GM12878 (cell line): ENCODE measurements at regions not wholly inside any gene's neighbourhood (a gene's known extent, or its start where the extent isn't known, plus 50 kb on each side); places are given as distances from the start of the nearest gene placed in this dataset.

Experiments
- BACH1 ChIP-seq: fragments of 450-650 bp; IDR thresholded peaks from 2 replicates; pipeline ENCODE4 v1.6.1; 2017; ENCODE audit warnings: mild to moderate bottlenecking, borderline replicate concordance
- EP300 ChIP-seq, 2 experiments: fragments of 150-350 bp in 1 of 2; IDR thresholded peaks; 2 replicates each; pipeline ENCODE4 v1.6.1; 2011 to 2012; ENCODE audit warnings: low read depth in 2 of 2, low read length in 2 of 2, borderline replicate concordance in 1 of 2, improper control_type of control experiment in 1 of 2, inconsistent platforms in 1 of 2; ENCODE audit not compliant: control insufficient read depth in 1 of 2
- KDM1A ChIP-seq: fragments of 200-600 bp; sonication (generic); IDR thresholded peaks from 2 replicates; pipeline ENCODE4 v1.6.1; 2016; ENCODE audit warnings: borderline replicate concordance
- KLF5 ChIP-seq: fragments of 450-650 bp; IDR thresholded peaks from 2 replicates; pipeline ENCODE4 v1.6.1; 2014; ENCODE audit warnings: mild to moderate bottlenecking; ENCODE audit not compliant: partially characterized antibody
- NR2C1 ChIP-seq: fragments of 450-650 bp; IDR thresholded peaks from 2 replicates; pipeline ENCODE4 v1.6.1; 2017; ENCODE audit warnings: antibody characterized with exemption, mild to moderate bottlenecking, moderate library complexity
- NR2C2 ChIP-seq: IDR thresholded peaks from 2 replicates; pipeline ENCODE4 v1.6.1; 2011; ENCODE audit warnings: borderline replicate concordance, low read depth; ENCODE audit not compliant: control insufficient read depth, insufficient read length
- PML ChIP-seq: IDR thresholded peaks from 2 replicates; pipeline ENCODE4 v1.6.1; 2012; ENCODE audit warnings: low read length, inconsistent platforms
- POLR2AphosphoS5 ChIP-seq: IDR thresholded peaks from 2 replicates; pipeline ENCODE4 v1.6.1; 2011; ENCODE audit warnings: mild to moderate bottlenecking, low read length, inconsistent platforms
- RBBP5 ChIP-seq: fragments of 200-600 bp; sonication (generic); conservative IDR thresholded peaks from 2 replicates; pipeline ENCODE4 v1.6.1; 2016
- SREBF1 ChIP-seq: IDR thresholded peaks from 2 replicates; pipeline ENCODE4 v1.6.1; 2012; ENCODE audit warnings: mild to moderate bottlenecking, low read length
- SREBF2 ChIP-seq: IDR thresholded peaks from 2 replicates; pipeline ENCODE4 v1.6.1; 2012; ENCODE audit warnings: mild to moderate bottlenecking, low read length
- TARDBP ChIP-seq: IDR thresholded peaks from 2 replicates; pipeline ENCODE4 v1.6.1; 2016; ENCODE audit warnings: borderline replicate concordance
- TF ChIP-seq, protein P1 (sequence below): fragments of 450-650 bp; IDR thresholded peaks from 2 replicates; pipeline ENCODE4 v1.6.1; 2014; ENCODE audit warnings: mild to moderate bottlenecking
- TF ChIP-seq, protein P2 (sequence below): IDR thresholded peaks from 2 replicates; pipeline ENCODE4 v1.6.1; 2012; ENCODE audit warnings: improper control_type of control experiment, low read depth, low read length; ENCODE audit not compliant: insufficient replicate concordance
- TF ChIP-seq, protein P3 (sequence below): IDR thresholded peaks from 2 replicates; pipeline ENCODE4 v1.6.1; 2012; ENCODE audit warnings: low read depth, low read length, improper control_type of control experiment
- TF ChIP-seq, protein P4 (sequence below): fragments of 450-650 bp; IDR thresholded peaks from 2 replicates; pipeline ENCODE4 v1.6.1; 2016; ENCODE audit warnings: mild to moderate bottlenecking, moderate library complexity, borderline replicate concordance
- TF ChIP-seq, protein P5 (sequence below): IDR thresholded peaks from 2 replicates; pipeline ENCODE4 v1.6.1; 2011; ENCODE audit warnings: low read depth, low read length, improper control_type of control experiment, borderline replicate concordance
- TF ChIP-seq, protein P6 (sequence below): fragments of 450-650 bp; IDR thresholded peaks from 2 replicates; pipeline ENCODE4 v1.6.1; 2017; ENCODE audit warnings: mild to moderate bottlenecking

DNA sequence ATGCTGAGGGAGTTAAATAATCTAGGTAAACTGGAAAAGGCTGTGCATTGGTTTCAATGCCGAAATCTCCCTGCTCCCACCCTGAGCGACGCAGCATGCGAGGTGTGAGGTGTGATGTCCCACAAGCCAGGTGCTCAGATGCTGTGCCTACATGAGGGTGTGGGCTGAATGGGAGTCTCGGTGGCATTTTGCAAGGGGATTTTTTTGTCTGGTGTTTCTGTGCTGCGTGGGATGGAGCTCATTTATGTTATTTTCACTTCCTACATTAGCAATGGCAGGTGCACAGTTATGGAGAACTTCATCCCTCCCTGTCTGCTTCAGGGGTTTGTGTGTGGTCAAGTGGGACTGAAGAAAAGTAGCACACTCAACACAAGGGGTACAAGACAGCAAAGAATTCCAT lies 110.2 kb upstream of the CCDC68 start (continued):
- TF ChIP-seq, protein P1, sequence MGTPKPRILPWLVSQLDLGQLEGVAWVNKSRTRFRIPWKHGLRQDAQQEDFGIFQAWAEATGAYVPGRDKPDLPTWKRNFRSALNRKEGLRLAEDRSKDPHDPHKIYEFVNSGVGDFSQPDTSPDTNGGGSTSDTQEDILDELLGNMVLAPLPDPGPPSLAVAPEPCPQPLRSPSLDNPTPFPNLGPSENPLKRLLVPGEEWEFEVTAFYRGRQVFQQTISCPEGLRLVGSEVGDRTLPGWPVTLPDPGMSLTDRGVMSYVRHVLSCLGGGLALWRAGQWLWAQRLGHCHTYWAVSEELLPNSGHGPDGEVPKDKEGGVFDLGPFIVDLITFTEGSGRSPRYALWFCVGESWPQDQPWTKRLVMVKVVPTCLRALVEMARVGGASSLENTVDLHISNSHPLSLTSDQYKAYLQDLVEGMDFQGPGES = no peak
- no peak for TF ChIP-seq KDM1A
- no peak for TF ChIP-seq POLR2AphosphoS5
- TF ChIP-seq, protein P2, sequence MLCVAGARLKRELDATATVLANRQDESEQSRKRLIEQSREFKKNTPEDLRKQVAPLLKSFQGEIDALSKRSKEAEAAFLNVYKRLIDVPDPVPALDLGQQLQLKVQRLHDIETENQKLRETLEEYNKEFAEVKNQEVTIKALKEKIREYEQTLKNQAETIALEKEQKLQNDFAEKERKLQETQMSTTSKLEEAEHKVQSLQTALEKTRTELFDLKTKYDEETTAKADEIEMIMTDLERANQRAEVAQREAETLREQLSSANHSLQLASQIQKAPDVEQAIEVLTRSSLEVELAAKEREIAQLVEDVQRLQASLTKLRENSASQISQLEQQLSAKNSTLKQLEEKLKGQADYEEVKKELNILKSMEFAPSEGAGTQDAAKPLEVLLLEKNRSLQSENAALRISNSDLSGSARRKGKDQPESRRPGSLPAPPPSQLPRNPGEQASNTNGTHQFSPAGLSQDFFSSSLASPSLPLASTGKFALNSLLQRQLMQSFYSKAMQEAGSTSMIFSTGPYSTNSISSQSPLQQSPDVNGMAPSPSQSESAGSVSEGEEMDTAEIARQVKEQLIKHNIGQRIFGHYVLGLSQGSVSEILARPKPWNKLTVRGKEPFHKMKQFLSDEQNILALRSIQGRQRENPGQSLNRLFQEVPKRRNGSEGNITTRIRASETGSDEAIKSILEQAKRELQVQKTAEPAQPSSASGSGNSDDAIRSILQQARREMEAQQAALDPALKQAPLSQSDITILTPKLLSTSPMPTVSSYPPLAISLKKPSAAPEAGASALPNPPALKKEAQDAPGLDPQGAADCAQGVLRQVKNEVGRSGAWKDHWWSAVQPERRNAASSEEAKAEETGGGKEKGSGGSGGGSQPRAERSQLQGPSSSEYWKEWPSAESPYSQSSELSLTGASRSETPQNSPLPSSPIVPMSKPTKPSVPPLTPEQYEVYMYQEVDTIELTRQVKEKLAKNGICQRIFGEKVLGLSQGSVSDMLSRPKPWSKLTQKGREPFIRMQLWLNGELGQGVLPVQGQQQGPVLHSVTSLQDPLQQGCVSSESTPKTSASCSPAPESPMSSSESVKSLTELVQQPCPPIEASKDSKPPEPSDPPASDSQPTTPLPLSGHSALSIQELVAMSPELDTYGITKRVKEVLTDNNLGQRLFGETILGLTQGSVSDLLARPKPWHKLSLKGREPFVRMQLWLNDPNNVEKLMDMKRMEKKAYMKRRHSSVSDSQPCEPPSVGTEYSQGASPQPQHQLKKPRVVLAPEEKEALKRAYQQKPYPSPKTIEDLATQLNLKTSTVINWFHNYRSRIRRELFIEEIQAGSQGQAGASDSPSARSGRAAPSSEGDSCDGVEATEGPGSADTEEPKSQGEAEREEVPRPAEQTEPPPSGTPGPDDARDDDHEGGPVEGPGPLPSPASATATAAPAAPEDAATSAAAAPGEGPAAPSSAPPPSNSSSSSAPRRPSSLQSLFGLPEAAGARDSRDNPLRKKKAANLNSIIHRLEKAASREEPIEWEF = no peak
- TF ChIP-seq, protein P3, sequence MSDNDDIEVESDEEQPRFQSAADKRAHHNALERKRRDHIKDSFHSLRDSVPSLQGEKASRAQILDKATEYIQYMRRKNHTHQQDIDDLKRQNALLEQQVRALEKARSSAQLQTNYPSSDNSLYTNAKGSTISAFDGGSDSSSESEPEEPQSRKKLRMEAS = peak; percentile 90
- TF ChIP-seq SREBF1 = no peak
- no peak for TF ChIP-seq PML
- TF ChIP-seq SREBF2 = no peak
- TF ChIP-seq, protein P4, sequence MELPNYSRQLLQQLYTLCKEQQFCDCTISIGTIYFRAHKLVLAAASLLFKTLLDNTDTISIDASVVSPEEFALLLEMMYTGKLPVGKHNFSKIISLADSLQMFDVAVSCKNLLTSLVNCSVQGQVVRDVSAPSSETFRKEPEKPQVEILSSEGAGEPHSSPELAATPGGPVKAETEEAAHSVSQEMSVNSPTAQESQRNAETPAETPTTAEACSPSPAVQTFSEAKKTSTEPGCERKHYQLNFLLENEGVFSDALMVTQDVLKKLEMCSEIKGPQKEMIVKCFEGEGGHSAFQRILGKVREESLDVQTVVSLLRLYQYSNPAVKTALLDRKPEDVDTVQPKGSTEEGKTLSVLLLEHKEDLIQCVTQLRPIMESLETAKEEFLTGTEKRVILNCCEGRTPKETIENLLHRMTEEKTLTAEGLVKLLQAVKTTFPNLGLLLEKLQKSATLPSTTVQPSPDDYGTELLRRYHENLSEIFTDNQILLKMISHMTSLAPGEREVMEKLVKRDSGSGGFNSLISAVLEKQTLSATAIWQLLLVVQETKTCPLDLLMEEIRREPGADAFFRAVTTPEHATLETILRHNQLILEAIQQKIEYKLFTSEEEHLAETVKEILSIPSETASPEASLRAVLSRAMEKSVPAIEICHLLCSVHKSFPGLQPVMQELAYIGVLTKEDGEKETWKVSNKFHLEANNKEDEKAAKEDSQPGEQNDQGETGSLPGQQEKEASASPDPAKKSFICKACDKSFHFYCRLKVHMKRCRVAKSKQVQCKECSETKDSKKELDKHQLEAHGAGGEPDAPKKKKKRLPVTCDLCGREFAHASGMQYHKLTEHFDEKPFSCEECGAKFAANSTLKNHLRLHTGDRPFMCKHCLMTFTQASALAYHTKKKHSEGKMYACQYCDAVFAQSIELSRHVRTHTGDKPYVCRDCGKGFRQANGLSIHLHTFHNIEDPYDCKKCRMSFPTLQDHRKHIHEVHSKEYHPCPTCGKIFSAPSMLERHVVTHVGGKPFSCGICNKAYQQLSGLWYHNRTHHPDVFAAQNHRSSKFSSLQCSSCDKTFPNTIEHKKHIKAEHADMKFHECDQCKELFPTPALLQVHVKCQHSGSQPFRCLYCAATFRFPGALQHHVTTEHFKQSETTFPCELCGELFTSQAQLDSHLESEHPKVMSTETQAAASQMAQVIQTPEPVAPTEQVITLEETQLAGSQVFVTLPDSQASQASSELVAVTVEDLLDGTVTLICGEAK = no peak
- TF ChIP-seq TARDBP = no peak
- no peak for TF ChIP-seq NR2C1
- TF ChIP-seq KLF5 = peak; percentile 34
- TF ChIP-seq BACH1 = peak; percentile 84; the same call in 1 of the 2 replicates
- peak; percentile 93 to 95; a peak in 3 of 4 replicates for TF ChIP-seq EP300 (IDR thresholded peaks at IDR 0.05; ENCODE audit: borderline replicate concordance in 1 of 2, control insufficient read depth in 1 of 2, low read depth in 2 of 2, low read length in 2 of 2)
- TF ChIP-seq, protein P5, sequence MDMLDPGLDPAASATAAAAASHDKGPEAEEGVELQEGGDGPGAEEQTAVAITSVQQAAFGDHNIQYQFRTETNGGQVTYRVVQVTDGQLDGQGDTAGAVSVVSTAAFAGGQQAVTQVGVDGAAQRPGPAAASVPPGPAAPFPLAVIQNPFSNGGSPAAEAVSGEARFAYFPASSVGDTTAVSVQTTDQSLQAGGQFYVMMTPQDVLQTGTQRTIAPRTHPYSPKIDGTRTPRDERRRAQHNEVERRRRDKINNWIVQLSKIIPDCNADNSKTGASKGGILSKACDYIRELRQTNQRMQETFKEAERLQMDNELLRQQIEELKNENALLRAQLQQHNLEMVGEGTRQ = no peak
- no peak for TF ChIP-seq NR2C2
- TF ChIP-seq, protein P6, sequence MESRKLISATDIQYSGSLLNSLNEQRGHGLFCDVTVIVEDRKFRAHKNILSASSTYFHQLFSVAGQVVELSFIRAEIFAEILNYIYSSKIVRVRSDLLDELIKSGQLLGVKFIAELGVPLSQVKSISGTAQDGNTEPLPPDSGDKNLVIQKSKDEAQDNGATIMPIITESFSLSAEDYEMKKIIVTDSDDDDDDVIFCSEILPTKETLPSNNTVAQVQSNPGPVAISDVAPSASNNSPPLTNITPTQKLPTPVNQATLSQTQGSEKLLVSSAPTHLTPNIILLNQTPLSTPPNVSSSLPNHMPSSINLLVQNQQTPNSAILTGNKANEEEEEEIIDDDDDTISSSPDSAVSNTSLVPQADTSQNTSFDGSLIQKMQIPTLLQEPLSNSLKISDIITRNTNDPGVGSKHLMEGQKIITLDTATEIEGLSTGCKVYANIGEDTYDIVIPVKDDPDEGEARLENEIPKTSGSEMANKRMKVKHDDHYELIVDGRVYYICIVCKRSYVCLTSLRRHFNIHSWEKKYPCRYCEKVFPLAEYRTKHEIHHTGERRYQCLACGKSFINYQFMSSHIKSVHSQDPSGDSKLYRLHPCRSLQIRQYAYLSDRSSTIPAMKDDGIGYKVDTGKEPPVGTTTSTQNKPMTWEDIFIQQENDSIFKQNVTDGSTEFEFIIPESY = no peak
- TF ChIP-seq RBBP5 = no peak
